Urothelium cell line (cell line): ENCODE measurements at regions not wholly inside any gene's neighbourhood (a gene's known extent, or its start where the extent isn't known, plus 50 kb on each side); places are given as distances from the start of the nearest gene placed in this dataset.

Experiments used
- DNase-seq: peaks from one replicate; pipeline ENCODE4 v3.0.0; 2011; ENCODE audit warnings: low spot score, mixed read lengths
- FAIRE-seq: peaks from 2 replicates; lab custom pipeline; 2011; peaks lifted over from hg19 to GRCh38; lab: Jason Lieb, UNC

DNA sequence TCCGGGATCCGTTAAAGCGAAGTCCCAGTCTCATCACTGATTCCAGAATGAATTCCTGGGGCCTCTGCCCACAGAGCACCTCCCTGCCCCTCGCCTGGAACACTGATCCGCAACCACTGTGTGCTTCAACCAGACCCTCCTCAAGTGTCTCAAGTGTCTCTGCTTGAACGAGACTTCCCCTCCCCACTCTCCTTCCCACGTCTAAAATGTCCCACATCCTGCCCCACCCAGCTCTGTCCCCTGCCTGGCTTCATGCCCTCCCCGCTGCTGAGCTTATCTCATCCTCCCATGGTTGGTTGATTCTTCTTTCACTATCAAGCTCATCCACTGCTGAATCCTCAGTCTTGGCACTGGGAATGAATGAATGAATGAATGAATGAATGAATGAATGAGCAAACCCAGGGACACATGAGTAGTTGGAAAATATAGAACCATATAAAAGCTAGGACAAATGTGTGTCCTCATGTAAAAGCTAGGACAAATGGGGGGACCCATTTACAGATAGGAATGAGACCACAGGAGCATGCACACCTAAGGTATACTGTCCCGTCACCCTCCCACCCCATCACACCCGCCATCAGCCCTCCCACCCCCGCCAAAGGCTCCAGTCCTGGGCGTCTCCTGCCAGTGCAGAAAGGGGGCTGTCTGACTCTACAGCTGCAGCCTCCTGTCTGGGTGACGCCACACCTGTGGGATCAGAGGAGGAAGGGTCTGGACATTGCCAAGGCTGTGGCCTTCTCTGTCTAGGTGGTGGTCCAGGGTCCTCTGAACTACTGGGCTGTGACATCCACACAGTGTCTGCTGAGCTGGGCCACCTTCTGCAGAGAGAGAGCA is 71.4 kb upstream of the LINC01488 start:
- DNase-seq: no peak

DNA sequence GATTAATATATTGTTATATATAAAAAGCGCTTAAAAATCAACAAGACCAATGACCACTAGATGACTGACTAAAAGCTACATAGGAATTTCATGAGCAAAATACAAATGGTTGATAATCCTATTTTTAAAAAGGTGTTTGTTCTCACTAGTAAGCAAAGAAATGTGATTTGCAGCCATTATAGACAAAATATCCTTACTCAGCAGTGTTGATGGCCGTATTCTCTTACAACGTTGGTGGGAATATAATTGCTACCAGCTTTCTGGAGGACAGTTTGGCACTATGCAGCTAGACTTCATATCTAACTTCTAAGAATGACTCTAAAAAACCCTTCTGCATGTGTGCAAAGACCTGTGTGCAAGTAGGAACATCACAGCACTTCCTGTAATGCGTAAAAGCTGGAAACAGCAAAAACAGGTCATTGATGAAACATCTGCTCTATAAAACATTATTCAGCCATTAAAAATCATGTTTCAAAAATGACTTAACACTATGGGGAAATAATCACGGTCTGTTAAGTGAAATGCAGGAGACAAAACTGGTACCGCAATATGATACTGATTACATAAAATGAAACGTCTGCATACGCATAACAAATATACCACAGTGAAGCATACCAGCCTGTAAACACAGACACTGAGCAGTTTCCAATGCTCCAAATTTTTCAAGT is 70.1 kb upstream of the LINC01488 start:
- DNase-seq: no peak

More for the DNA sequence above, 71.4 kb upstream of the LINC01488 start:
- no peak for FAIRE-seq

DNA sequence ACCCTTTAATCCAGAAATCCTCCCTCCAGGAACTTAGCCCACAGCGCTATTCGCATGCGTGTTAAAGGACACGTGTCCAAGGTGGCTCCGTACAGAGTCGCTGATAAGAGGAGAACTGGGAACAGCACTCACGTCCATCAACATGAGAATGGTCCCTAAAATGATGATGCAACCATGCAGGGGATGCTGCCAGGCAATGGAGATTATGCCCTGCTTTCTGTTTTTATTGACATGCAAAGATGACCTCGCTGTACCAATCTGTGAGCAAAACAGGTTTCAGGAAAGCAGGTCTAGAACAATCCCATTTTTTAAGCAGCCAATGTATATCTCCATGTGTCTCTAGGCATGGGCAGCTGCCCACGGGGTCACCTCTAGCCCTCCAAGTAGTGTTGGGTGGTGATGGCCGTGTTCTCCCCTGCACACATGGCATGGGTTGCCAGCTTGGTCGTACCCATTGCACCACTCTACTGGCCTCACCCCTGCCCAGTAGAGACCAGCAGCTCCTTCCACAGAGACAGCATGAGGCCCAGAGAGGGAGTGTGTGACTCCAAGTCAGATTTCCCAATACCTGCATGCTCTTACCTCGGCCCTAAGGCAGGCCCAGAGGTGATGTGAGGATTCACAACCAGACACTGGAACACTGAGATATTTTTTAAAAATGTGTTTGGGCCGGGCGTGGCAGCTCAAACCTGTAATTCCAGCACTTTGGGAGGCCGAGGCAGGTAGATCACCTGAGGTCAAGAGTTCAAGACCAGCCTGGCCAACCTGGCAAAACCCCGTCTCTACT is 68.3 kb upstream of the LINC01488 start:
- DNase-seq (no peak), FAIRE-seq (peak; percentile 13)

More for the DNA sequence above, 70.1 kb upstream of the LINC01488 start:
- no peak for FAIRE-seq

DNA sequence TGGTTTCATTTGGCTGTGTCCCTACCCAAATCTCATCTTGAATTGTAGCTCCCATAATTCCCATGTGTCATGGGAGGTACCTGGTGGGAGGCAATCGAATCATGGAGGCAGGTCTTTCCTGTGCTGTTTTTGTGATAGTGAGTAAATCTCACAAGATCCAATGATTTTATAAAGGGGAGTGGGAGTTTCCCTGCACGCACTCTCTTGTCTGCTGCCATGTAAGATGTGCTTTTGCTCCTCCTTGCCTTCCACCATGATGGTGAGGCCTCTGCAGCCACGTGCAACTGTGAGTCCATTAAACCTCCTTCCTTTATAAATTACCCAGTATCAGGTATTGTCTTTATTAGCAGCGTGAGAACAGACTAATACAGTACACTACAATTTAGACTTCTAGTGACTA is 67.5 kb upstream of the LINC01488 start:
- no peak for DNase-seq
- no peak for FAIRE-seq

DNA sequence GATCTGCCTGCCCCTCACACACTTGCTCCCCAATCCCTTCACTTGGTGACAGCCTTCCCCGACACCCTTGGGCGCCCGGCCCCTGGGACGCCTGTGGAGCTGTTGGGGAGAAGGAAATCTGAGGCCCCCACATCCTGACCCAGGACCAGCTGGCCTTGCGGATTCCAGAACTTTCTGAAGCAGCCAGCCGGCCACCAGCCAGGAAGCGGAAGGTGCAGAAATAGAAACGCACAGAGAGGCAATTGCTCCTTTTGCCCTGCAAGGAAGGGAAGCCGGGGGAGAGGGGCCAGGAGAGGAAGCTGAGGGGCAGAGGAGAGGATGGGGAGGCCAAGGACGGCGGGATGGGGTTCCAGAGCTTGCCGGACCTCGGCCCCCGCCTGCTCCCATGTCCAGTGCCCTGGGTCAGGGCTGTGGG is 66.7 kb upstream of the LINC01488 start:
- FAIRE-seq: no peak

DNA sequence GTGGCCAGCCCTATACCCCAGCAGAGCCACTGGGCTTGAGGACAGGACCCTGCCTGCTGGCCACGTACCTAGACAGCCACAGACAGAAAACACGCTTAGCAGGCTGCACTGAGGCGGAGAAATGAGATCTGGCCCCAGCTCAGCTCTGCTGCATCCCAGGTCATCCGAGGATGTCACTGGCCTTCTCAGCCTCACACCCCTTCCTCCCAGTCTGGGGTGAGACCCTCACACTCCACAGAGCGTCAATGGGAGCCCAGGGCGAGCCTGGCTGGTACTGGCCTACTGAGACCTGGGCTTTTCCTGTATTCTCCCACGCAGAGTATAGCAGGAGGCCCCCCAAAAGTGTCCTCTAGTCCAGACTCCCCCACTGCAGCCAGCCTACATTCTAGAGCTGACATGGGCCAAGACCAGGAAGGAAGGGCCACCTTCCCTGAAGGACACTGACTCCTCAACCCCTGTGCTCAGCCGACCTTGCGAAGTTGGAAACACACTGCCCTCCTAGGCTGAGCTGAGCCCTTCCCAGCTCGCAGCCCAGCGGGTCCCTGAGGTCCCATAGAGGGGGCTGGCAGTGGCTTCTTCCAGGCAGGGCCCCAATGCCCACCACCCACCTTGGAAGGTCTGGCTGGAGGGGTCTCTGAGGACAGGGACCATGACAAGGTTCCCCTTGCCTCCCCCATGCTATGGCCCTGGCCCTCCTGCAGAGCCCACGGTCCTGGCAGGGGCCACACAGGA is 65.9 kb upstream of the LINC01488 start:
- no peak for FAIRE-seq
- DNase-seq: no peak

More for the DNA sequence above, 66.7 kb upstream of the LINC01488 start:
- DNase-seq: no peak

DNA sequence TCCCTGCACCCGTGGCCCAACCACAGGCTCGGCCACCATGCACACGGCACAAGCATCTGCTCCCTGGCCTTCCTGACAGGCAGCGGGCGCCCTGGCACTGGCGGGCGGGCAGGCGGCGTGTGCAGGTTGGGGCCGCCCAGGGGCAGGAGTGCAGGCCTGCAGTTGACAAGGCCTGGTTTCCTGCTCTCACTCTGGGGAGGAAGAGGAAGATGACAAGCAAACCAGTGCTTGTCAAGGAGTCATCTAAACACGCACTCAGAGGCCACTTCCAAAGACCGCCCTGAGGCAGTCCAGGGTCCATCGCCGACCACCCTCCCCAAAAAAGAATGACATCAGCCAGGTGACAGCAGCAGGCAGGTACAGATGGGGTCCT is 65.3 kb upstream of the LINC01488 start:
- no peak for FAIRE-seq

DNA sequence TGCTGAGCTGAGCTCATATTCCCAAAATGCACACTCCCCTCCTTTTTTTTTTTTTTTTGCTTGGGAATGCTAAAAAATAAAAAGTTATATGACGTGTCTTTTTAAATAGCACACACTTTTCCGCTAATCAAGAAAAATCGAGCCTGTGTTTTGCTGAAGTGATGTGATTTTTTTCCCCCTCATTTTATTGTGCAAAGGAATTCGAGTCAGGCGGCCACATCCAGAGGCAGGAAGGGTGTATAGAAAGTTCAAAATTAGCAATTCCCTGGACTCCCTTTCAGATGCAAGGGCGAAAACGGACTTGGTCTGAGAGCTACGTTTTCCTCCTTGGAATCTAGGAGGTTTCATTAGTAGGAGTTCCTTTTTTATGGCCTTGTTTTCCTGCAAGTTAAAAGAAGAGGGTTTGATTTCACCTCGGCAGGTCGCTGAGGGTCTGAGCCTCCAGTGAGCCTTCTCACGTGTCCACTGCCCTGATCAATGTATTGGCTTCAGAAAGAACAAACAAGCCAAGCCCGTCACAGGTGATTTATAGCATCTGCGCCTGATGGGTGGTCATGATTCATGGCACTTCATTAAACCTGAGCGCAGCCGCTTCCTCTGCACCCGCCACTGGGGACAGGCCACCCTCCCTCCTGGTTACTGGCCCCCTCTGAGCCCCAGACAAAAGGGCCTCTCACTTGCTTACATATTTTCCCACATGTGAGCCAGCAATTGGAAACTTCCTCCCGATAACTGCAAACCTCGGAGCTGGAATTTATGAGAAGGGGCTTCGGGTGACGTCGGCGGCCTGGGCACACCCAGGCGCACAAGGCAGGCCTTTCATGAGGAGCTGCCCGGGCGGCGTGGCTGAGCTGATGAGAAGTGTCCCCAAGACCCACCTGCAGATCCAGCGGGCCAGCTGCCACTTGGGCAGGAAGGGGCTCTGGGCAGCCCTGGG is 64.4 kb upstream of the LINC01488 start:
- FAIRE-seq: no peak
- peak; percentile 81 for DNase-seq

More for the DNA sequence above, 65.3 kb upstream of the LINC01488 start:
- no peak for DNase-seq

DNA sequence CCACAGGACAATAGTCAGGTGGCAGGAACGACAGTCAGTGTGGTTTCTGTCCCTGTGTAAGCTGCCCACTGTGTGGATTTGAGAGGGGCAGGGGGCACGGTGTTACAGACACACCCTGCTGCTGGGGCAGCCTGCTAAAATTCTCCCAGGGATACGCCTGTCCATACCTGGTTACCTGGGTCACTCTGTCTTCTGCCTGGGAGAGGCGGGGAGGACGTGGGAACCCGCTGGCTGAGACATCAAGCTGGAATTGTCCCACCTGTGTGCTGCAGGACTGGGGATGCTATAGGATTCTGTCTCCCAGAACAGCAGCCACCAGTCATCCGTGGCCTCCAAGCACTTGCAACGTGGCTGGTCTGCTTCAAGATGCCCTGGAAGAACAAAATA is 63.8 kb upstream of the LINC01488 start:
- FAIRE-seq (no peak), DNase-seq (no peak)

DNA sequence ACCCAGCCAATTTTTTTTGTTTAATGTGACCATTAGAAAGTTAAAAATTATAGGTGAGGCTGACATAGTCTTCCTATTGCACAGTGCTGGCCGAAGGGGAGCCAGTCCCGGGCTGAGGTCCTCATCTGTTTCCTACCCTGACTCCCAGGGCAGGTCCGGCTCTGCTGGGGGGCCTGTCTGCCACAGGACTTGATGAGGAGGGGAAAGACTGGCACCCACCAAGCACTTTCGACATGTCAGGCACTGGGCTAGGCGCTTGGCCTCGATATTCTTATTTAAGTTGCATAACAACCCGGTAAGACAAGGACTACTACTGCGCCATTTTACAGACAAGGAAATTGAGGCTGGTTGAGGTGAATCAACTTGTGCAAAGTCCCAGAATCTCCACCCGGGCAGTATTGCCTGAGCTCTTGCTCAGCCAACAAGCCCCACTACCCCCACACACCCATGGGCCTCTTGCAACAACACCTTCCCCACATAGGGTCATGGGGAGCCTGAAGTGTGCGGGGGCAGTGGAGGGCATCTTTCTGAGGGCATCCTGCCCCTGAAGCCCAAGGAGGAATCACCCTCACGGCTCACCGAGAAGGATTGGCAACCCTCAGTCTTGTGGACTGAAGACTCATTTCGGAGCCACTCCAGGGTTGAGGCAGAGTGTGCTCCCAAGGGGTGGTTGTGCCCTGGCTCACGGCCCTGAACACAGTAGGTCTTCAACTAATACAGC is 62.7 kb upstream of the LINC01488 start:
- DNase-seq: no peak

DNA sequence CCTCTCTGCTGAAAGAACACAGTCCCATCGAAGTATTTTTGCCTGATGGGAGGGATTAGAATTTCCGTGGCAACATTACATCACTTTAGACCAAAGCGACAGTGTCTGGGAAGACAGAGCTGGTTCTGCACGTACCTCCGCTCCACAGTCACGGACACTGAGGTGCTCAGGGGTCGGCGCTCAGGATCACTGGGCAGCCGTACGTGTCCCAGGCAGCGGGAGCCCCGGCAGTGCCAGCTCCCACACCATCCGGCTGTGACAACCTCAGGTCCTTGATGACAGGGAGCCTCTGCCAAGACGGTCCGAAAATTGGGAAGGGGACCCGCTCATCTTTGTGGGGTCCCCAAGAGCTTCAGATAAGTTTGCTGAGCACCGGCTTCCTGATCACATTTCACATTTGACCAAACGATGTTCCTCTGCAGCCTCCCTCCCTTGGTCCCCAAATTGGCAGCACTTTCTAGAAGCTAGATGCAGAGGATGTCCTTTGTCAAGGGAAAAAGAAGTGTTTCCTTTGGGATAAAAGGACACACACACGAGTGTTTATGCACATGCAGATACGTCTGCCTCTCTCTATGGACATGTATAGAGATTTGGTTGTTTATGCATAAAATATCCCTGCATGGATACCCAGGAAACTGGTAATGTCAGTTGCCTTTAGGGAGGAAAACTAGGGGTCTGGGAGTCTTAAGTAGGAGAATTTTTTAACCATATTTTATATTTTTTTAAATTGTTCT is 61.6 kb upstream of the LINC01488 start:
- FAIRE-seq: no peak
- DNase-seq: no peak

More for the DNA sequence above, 62.7 kb upstream of the LINC01488 start:
- FAIRE-seq: no peak

DNA sequence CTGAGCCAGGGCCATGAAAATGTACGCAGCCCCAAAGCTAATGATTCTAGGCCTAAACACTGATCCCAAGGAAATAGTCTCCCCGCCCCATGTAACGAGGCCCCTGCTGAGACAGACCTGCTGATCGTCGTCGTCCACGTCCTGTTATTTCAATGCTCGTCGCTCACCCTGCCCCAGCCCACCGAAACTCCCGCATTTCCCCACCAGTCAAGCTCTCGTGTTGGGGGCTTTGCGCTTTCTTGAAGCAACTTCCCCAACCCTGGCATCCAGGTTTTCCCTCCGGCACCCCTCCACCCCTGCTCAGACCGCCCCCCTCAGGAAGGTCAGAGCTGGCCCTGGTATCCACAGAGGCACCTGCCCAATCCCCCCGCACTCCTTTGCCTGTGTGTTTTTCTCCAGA is 58.8 kb upstream of the LINC01488 start:
- DNase-seq: no peak
- FAIRE-seq: no peak

DNA sequence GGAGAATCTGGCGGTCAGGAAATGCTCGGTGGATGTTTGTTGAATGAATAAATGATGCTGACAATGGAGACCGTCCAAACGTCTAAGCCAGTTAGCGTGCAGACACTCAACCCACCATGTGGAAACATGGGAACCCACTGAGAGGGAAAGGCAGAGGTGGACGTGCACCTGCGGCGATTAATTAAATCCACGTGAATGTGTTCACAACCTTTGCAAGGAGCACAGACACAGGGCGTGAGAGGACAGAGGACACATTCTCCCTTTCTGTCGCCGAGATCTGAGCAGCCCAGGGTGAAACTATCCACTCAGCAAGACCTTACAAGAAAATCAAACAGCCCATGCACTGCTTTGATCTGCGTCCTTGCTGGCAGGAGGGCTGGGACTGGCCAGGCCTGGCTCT is 58.3 kb upstream of the LINC01488 start:
- FAIRE-seq (no peak), DNase-seq (no peak)

DNA sequence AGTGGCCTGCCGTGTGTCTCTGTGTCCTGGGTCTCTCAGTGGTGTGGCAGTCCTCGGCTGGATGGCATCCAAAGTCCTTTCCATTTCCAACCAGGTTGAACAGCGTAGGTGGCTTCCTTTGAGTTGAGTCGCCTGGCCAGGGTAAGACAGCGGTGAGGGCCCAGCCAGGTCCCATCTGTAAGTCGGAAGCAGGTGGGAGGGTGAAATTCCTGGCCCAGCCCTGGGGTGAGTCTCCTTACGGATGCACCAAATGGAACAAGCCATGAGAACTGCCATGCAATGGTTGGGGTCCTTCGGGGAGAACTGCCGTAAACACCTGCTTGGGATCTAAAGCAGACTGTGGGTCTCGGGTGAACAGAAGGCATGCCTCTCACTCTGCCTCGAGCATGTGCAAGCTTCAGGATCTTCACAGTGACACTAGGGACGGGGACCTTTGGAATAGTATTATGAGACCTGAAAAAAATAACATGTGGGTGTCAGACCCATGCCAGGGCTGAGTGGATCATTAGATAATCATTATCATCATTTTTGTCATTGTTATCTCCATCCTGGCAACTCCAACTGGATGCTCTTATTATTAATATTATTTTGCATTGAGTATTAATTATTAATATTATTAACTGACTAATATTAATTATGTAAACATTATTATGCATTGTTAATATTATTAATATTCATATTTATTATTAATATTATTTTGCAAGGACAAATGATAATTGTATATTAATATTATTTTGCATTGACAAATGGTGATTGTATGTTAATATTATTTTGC is 57.7 kb upstream of the LINC01488 start:
- DNase-seq: no peak
- no peak for FAIRE-seq

DNA sequence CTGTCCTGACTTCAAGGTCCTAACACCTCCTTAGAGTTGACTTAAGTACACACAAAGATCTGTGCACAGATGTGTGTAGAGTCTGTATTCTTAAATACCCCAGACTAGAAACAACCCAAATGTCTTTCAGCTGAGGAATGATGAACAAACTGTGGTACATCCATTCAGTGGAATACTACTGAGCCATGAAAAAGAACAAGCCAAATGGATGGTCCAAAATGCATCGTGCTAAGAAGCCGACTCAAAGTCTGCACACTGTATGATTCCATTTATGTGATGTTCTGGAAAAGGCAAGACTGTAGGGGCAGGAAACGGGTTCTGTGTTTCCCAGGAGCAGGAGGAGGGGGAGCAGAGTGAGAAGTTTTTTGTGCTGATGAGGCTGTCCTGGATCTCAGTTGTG is 56.7 kb upstream of the LINC01488 start:
- no peak for FAIRE-seq

DNA sequence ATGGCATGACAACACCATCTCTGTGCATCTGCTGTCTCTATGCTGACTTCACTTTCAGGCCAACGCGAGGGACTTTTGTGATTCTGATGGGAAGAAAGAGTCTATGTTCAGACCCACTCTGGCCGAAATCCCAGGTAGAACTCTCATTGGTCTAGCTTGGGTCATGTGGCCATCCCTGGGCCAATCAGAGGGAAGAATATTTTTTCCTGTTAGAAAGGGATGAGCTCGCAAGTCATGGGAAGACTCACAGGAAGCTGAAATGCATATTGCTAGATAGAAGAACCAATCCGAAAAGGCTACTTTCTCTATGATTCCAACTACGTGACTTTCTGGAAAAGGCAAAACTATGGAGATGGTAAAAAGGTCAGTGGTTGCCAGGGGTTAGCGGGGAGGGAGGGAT is 56.0 kb upstream of the LINC01488 start:
- DNase-seq: no peak

More for the DNA sequence above, 56.7 kb upstream of the LINC01488 start:
- no peak for DNase-seq

DNA sequence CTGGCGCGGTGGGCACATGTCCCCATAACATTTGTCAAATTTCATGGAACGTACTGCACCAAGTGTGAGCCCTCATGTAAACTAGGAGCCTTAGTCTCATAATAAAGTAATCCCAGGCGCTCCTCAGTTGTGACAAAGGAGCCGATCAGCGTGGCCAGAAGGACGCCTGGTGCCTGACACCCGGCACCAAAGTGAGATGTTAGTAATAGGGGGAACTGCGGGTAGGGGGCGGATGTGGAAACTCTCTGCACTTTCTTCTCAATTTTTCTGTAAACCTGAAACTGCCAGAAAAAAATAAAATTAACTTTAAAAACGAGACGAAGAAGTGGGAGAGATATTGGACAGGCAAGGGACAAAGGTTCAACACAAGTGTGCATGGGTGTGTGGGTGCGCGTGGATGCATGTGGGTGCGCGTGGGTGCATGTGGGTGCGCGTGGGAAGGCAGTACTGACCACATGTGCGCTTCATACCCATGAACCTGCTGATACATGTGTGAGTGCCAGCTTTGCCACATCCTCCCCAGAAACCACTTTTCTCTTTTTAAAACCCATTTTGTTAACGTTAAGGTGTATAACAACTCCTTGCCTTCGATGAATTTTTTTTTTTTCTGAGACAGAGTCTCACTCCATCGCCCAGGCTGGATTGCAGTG is 55.4 kb upstream of the LINC01488 start:
- FAIRE-seq (no peak), DNase-seq (no peak)

More for the DNA sequence above, 56.0 kb upstream of the LINC01488 start:
- no peak for FAIRE-seq
